NCI-H2107 treated with DMSO at 0.1 percent for 48 hours (cell line): ENCODE measurements at regions not wholly inside any gene's neighbourhood (a gene's known extent, or its start where the extent isn't known, plus 50 kb on each side); places are given as distances from the start of the nearest gene placed in this dataset.

Source experiments
- DNase-seq: peaks from one replicate; lab custom pipeline; 2025; ENCODE audit not compliant: unreplicated experiment; lab: John Stamatoyannopoulos, UW

GRCh38 chr21:27192281-27192949 is 225.5 kb upstream of the ADAMTS5 start:
- no peak for DNase-seq

GRCh38 chr21:27190601-27191000 is 223.7 kb upstream of the ADAMTS5 start:
- DNase-seq, result no peak

DNA sequence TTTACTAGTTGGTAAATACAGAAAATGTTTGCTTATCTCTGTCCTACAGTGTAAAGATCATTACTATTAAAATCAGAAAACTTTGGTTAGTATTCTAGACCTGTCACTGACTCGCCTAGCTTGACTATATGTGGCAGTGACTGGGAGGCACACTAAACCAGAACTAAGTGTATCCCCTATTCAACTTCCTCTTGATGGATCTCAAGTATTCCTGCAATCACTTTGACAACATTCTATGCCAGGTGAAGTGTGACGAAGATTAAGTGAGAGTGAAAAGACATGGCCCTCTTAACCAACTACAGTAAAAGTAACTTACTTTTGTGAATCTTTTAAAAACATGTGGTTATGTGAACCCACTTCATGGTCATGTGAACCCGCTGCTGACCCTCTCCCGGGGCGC is 223.0 kb upstream of the ADAMTS5 start:
- DNase-seq, result no peak

GRCh38 chr21:27173053-27173452 is 206.2 kb upstream of the ADAMTS5 start:
- no peak for DNase-seq

DNA sequence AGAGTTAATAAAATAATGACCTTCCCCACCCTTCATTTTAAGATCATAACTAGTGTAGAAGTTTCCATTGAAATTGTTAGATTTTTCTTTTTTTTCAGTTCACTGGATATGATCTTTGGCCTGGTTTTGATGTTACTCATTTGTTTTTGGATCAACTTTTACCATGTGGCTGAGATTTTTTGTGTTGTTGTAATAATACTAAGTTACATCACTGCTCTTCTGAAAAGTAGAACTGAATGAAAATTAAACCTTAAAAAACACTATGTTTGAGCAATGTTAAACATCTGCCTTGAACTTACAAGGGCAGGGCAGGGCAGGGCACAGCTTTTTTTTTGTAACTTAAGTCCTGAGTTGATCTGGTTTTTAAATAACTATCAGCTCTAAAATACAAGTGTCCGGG is 204.8 kb upstream of the ADAMTS5 start:
- DNase-seq, result no peak

DNA sequence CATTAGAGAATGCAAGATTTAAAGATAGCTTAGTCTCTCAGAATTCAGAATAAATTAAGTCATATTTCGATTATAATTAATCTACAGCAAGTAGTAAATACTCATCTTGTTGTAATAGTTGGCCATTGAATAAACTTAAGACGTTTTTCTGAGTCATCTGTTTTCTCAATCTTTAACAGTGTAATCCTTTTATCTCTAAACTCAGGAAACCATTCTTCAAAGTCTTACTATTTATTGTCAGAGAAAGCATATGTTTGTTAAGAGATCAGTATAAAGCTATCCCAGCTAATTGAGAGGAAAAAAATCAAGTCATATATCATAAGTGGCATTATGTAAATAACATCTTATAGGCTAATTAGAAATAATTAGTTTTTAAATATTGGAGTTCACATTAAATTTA is 201.2 kb upstream of the ADAMTS5 start:
- no peak for DNase-seq

- DNase-seq, result no peak
Measured at GRCh38 chr21:27164208-27165177, 197.6 kb upstream of the ADAMTS5 start.

GRCh38 chr21:27158967-27159366 is 192.1 kb upstream of the ADAMTS5 start:
- no peak for DNase-seq

DNA sequence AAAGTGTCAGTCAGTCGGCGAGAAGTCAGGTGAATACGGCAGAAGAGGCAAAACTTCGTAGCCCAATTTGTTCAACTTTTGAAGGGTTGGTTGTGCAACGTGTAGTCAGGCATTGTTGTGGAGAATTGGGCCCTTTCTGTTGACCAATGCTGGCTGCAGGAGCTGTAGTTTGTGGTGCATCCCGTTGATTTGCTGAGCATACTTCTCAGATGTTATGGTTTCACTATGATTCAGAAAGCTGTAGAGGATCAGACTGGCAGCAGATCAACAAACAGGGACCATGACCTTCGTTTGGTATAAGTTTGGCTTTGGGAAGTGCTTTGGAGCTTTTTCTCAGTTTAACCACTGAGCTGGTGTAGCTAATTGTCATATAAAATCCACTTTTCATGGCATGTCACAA is 190.2 kb upstream of the ADAMTS5 start:
- no peak for DNase-seq

DNA sequence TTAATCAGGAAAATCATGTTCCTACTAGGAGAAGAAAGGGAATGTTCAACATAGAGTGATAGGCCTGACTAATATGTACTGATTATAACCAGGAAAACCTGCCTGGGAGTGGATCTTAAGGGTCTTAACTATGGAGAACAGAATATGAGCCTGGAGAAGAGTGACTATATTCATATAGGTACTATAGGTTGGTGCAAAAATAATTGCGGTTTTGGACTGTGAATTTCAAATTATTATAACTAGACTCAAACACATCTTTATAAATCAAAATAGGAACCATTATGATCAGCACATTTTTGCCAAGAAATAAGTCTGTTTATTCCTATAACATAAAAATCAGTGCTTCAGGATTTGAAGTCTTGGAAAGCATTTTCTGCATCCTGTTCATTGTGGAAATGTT is 189.8 kb upstream of the ADAMTS5 start:
- no peak for DNase-seq

DNA sequence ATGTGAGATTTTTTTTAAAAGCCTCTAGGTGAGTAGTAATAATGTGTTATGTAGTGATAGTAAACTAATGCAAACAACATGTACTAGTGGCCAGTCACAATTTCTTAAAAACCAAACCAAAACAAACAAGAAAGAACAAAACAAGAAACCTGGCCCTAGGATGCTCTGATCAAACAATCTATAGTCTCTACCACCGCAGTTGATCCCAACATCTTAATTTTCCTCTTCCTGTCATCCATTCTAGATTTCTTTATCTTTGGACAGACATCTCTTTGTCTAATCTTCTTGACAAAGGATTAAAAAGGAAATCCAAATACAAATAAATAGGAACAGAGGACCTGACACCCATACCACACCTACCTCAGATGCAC is 188.2 kb upstream of the ADAMTS5 start:
- no peak for DNase-seq

DNA sequence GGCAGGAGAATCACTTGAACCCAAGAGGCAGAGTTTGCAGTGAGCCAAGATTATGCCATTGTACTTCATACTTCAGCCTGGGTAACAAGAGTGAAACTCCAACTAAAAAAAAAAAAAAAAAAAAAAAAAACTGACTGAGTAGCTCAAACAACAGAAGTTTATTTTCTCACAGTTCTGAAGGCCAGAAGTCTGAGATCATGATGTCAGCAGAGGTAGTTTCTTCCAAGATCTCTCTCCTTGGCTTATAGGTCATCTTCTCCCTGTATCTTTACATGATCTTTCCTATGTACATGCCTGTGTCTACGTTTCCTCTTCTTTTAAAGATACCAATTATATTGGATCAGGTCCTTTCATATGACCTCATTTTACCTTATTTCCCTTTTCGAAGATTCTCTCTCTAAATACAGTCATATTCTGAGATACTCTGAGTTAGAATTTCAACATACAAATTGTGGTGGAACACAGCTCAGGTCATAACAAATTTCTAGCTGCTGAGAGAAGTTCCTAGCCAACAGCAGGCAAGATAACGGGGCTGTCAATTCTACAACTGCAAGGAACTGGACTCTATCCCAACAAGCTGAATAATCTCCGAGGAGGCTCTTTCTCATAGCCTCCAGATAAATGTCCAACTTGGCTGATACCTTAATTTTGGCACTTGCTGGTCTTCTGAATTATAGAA is 187.7 kb upstream of the ADAMTS5 start:
- no peak for DNase-seq

- no peak for DNase-seq
Measured at GRCh38 chr21:27152996-27153395, 186.1 kb upstream of the ADAMTS5 start.

GRCh38 chr21:27149034-27149433 is 182.1 kb upstream of the ADAMTS5 start:
- no peak for DNase-seq

DNA sequence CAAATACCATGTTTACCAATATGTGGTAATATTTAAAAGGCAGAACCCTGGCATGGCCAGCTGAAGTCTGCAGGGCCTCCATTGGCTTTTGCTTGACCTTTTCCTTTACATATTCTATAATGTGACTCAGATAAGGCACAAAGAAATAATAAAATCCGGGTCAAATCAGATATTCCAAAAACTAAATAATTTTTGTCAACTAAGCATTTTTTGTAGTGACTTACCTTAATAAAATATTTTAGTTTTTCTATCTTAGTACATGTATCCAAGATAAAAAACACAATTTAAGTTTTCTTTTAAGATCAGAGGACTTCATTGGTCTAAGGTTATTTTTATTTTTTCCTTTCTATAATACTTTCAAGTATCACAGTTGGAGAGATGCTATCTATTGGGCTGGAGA is 179.4 kb upstream of the ADAMTS5 start:
- DNase-seq, result no peak

GRCh38 chr21:27145134-27145798 is 178.4 kb upstream of the ADAMTS5 start:
- DNase-seq, result no peak

GRCh38 chr21:27143476-27143875 is 176.6 kb upstream of the ADAMTS5 start:
- DNase-seq, result no peak

GRCh38 chr21:27139526-27139925 is 172.6 kb upstream of the ADAMTS5 start:
- DNase-seq, result no peak

- no peak for DNase-seq
Measured at GRCh38 chr21:27134516-27134915, 167.6 kb upstream of the ADAMTS5 start.

DNA sequence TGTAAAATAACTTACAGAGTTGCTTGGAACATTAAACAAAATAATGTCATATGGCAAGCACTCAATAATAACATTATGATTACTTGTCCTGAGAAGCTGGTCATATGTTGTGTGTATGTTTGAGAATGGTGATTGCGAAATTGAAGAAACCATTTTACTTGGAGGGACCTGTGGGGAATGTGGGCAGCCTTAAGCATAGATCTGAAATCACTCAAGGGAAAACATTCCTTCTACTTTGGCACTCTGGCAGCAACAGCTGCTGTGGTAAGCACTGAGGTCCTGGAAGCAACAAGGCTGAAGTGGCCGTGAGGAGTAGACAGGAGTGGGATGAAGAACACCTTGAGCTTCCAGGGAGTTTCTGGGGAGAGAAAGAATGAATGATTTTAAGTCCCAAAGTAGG is 165.4 kb upstream of the ADAMTS5 start:
- no peak for DNase-seq

DNA sequence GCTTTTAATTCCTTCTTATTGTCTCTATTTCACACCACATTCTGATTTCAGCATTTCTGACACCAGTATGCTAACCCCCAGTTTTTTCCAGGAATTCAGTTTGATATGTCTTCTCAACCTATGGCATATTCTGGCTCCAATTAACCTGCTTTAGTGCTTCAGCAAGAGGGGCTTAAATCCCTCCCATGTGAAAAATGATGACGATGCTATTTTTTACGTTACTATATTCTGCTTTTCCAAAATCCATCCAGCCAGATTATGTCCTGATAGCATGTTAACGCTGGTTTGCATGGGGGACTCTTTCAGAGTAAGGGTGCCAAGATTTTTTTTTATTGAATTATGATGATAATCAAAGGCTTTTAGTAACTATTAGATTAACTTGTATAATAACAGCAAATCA is 163.3 kb upstream of the ADAMTS5 start:
- no peak for DNase-seq
